Bronchial epithelial cell (primary cell): ENCODE measurements at regions not wholly inside any gene's neighbourhood (a gene's known extent, or its start where the extent isn't known, plus 50 kb on each side); places are given as distances from the start of the nearest gene placed in this dataset.

Experiments used
- DNase-seq: peaks from one replicate; pipeline ENCODE4 v3.0.0-alpha.2; 2010; ENCODE audit warnings: low read depth
- FAIRE-seq: peaks from 2 replicates; lab custom pipeline; 2011; peaks lifted over from hg19 to GRCh38; lab: Jason Lieb, UNC
- H3K27me3 ChIP-seq: 2 replicates; pipeline ENCODE4 v1.5.1; 2011; ENCODE audit warnings: low read length; ENCODE audit not compliant: control insufficient read depth, insufficient read depth
- H3K36me3 ChIP-seq: 2 replicates; pipeline ENCODE4 v1.5.1; 2011; ENCODE audit warnings: low read length; ENCODE audit not compliant: control insufficient read depth, insufficient read depth
- H3K4me3 ChIP-seq: 2 replicates; pipeline ENCODE4 v1.5.1; 2011; ENCODE audit warnings: mild to moderate bottlenecking, low read depth, low read length, control low read depth
- CTCF ChIP-seq: IDR thresholded peaks from 2 replicates; pipeline ENCODE4 v1.5.1; 2011; ENCODE audit warnings: mild to moderate bottlenecking, moderate library complexity, low read length, control low read depth, inconsistent platforms; ENCODE audit not compliant: insufficient read depth, severe bottlenecking

GRCh38 chr13:100883453-100883852 lies 208.9 kb upstream of the TMTC4 start:
- TF ChIP-seq CTCF: no peak
- Histone ChIP-seq H3K36me3 (no peaks in the 10 kb centered on the region), H3K27me3 (no peaks in the 10 kb centered on the region), H3K4me3 (no peak overlapping the region)
- FAIRE-seq: no peak
- no peak for DNase-seq

- Histone ChIP-seq H3K4me3 (no peak overlapping the region), H3K27me3 (no peaks in the 10 kb centered on the region), H3K36me3 (no peaks in the 10 kb centered on the region)
- no peak for TF ChIP-seq CTCF
- no peak for FAIRE-seq
- DNase-seq: no peak
These were observed 206.8 kb upstream of the TMTC4 start for GRCh38 chr13:100881291-100881864.

DNA sequence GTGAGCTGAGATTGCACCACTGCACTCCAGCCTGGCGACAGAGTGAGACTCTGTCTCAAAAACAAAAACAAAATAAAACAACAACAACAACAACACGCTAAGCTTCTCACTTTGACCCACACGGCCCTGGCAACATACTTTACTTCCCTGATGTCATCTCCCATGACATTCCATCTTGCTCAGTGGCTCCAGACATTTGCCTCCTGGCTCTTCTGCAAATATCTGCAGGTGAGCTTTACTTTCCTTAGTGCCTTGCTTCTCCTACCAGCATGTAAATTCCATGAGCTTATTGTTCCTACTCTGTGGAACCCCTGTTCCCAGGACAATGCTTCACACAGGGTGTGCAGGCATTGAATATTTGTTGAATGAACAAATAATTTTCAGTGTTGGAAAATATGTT lies 205.6 kb upstream of the TMTC4 start:
- no peak for TF ChIP-seq CTCF
- Histone ChIP-seq H3K4me3 (no peak overlapping the region), H3K36me3 (no peaks in the 10 kb centered on the region), H3K27me3 (no peaks in the 10 kb centered on the region)
- no peak for DNase-seq
- no peak for FAIRE-seq

DNA sequence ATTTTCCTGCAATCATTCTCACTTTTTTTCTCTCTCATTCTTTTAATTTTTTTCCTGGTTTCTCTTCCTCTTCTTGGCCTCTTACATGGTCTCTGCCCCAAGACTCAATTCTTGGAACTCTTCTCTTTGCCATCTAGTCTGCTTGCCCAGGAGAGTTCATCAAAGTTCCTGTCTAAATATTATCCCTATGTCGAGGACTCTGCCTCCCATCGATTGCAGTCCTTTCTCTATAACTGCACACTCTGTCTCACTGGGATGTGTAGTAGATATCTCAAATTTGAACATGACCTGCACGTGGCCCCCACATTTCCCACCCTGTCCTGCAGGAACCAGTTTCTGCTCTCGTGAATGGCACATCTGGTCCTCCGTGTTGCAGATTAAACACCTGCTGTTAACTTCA lies 204.7 kb upstream of the TMTC4 start:
- FAIRE-seq (no peak), DNase-seq (no peak)
- no peak for TF ChIP-seq CTCF
- no peak overlapping the region for H3K4me3 ChIP-seq
- no peaks in the 10 kb centered on the region for H3K27me3 ChIP-seq
- H3K36me3 ChIP-seq: no peaks in the 10 kb centered on the region

DNA sequence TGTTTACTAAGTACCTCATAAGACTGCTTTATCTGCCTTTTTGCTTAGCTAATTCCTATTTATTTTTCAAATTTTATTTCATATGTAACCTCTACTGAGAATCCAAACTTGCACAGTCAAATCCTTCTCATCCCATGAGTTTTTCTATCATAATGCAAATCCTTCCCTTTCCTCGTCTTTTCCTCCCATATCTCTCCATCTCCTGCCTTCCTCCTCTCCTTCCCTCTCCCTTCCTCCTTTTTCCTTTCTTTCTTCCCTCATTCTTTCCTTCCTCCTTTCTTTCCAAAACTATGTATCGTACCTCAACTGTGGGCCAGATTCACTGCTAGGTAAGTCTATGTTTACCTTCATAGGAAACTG lies 201.4 kb upstream of the TMTC4 start:
- FAIRE-seq (no peak), DNase-seq (no peak)
- no peaks in the 10 kb centered on the region for H3K27me3 ChIP-seq
- no peaks in the 10 kb centered on the region for H3K36me3 ChIP-seq
- no peak for TF ChIP-seq CTCF
- no peak overlapping the region for H3K4me3 ChIP-seq

DNA sequence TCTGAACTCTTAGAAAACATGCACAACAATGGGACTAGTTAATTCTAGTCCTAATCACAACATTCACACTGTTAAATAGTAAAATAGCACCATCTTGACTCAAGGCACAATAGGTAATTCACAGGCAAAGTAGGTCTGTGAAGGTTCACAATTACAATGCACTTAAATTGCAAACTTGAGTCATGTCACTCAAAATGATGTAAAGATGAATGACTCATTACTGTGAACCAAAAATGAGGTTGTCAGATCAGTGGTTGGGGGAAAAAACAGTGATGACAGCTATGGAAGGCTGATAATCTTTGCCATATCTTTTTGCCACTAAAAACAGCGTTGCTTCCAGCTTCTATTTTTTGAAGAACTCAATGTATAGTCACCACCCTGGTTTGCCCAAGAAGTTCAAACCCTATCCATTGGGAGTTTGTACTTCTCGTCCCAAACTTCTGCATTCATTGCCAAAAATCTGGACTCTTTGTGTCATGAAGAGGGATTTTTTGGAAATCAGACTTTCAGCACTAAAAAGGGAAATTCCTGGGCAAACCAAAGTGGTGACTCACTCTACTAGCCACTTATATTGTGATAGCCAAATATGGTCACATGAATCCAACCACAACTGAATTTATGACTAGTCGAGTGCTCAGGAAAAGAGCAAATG lies 200.9 kb upstream of the TMTC4 start:
- no peak for TF ChIP-seq CTCF
- no peaks in the 10 kb centered on the region for H3K27me3 ChIP-seq
- H3K4me3 ChIP-seq: no peak overlapping the region
- FAIRE-seq: no peak
- no peaks in the 10 kb centered on the region for H3K36me3 ChIP-seq
- DNase-seq: peak; percentile 51
